ENCODE measurements at regions not wholly inside any gene's neighbourhood (a gene's known extent, or its start where the extent isn't known, plus 50 kb on each side); places are given as distances from the start of the nearest gene placed in this dataset.

DNA sequence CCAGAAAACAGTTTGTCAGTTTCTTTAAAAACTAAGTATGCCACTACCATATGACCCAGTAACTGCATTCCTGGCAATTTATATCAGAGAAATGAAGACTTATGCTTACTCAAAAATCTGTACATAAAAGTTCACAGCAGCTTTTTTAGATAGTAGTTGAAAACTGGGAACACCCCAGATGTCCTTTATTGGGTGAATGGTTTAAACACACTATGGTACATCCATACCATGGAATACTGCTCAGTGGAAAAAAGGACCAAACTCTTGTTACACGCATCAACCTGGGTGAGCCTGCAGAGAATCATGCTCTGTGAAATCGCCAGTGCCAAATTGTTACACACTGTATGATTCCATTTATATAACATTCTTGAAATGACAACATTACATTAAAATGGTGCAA, 127.6 kb upstream of the RET start:
- Histone ChIP-seq H3K27ac (ENCODE audit: low read length) (no peak overlapping the region), H3K4me1 (ENCODE audit: control insufficient read depth, insufficient read depth, low read length) (0 out of 2 replicates have a peak, but pooled peaks cover 6% of the 10 kb centered on the region), H3K27me3 (ENCODE audit: control insufficient read depth, insufficient read depth, low read length) (no peaks in the 10 kb centered on the region), H3K9me3 (ENCODE audit: control insufficient read depth, insufficient read depth, low read depth, low read length) (no peaks in the 10 kb centered on the region), H3K4me3 (ENCODE audit: low read depth in 2 of 2, low read length in 2 of 2) (no peak overlapping the region), H3K36me3 (ENCODE audit: control insufficient read depth, insufficient read depth, low read length) (no peaks in the 10 kb centered on the region)
- ATAC-seq (no peak), DNase-seq (ENCODE audit: low read depth, low spot score) (no peak)
- intact Hi-C loops (cut with micrococcal nuclease; ENCODE audit: unreplicated experiment) (no loop called here), in situ Hi-C loops (cut with HindIII; ENCODE audit: low pct_unique_long_range_greater_than_20kb, low sequenced_read_pairs) (no loop called here)
- CTCF ChIA-PET: no interaction called here
- POLR2A ChIA-PET: no interaction called here
- BruUV-seq (replicated peaks): no TSS peak
- TF ChIP-seq CTCF (IDR thresholded peaks at IDR 0.05) (no peak), SIN3A (IDR thresholded peaks at IDR 0.05; ENCODE audit: borderline replicate concordance, insufficient read depth, low read depth, low read length) (no peak), REST (IDR thresholded peaks at IDR 0.05; ENCODE audit: insufficient read depth in 1 of 2, low read depth in 2 of 2, low read length in 1 of 2) (no peak), POLR2AphosphoS5 (IDR thresholded peaks at IDR 0.05; ENCODE audit: low read depth, low read length) (no peak), TCF7L2 (IDR thresholded peaks at IDR 0.05; ENCODE audit: low read depth, low read length) (no peak)

DNA sequence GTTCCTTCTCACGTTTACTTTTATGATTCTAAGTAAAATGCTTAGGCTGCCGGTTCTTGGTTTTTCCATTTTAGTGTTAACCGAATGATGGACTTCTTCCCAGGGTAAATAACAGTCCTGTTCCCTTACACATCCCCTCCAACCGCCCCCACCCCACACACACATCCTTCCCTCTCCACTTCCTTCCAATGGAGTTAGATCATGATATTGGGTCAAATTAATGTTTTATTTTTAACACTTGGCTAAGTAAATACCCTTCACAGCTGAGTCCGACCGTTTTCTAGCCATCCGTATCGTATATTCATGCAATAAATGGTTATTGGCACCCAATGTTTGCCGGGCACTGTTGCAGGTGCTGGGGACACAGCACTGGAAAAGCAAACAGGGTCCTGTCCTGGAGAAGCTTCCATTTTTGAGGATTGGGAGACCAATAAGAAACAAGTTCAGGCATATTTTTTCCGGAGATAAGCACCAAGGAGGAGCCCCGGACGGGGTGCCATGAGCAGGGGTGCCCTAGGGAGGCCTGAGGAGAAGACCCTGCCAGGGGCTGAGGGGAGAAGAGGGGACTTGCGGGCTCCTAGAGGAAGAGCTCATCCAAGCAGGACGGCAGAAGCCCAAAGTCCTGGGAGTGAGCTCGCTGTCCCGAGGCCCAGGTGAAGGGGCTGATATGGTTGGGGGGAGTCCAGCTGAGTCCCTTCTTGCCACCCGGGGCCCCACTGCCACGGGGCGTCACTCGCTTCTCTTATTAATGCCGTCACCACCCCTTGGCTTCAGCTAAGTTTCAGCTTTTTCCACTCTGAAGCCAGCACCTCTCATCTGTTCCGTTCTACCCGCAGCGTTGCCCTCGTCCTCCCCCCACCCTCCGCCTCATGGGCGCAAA, 126.0 kb upstream of the RET start:
- BruUV-seq (replicated peaks): no TSS peak
- 0 out of 2 replicates have a peak, but pooled peaks cover 6% of the 10 kb centered on the region for H3K4me1 ChIP-seq (ENCODE audit: control insufficient read depth, insufficient read depth, low read length)
- in situ Hi-C loops (cut with HindIII; ENCODE audit: low pct_unique_long_range_greater_than_20kb, low sequenced_read_pairs) (no loop called here), intact Hi-C loops (cut with micrococcal nuclease; ENCODE audit: unreplicated experiment) (no loop called here)
- POLR2A ChIA-PET: interaction anchor here (0.7 kb wide), 1 partner anchor 151 kb away, joined by 3 read pairs; no protein-coding TSS in a partner anchor
- TF ChIP-seq POLR2AphosphoS5 (IDR thresholded peaks at IDR 0.05; ENCODE audit: low read depth, low read length) (no peak), CTCF (IDR thresholded peaks at IDR 0.05) (no peak), TCF7L2 (IDR thresholded peaks at IDR 0.05; ENCODE audit: low read depth, low read length) (no peak), SIN3A (IDR thresholded peaks at IDR 0.05; ENCODE audit: borderline replicate concordance, insufficient read depth, low read depth, low read length) (no peak), REST (IDR thresholded peaks at IDR 0.05; ENCODE audit: insufficient read depth in 1 of 2, low read depth in 2 of 2, low read length in 1 of 2) (no peak)
- H3K27ac ChIP-seq (ENCODE audit: low read length): no peak overlapping the region
- ATAC-seq: no peak
- CTCF ChIA-PET: no interaction called here
- no peak overlapping the region for H3K4me3 ChIP-seq (ENCODE audit: low read depth in 2 of 2, low read length in 2 of 2)
- H3K9me3 ChIP-seq (ENCODE audit: control insufficient read depth, insufficient read depth, low read depth, low read length): no peaks in the 10 kb centered on the region
- no peak for DNase-seq (ENCODE audit: low read depth, low spot score)
- H3K27me3 ChIP-seq (ENCODE audit: control insufficient read depth, insufficient read depth, low read length): no peaks in the 10 kb centered on the region
- no peaks in the 10 kb centered on the region for H3K36me3 ChIP-seq (ENCODE audit: control insufficient read depth, insufficient read depth, low read length)
